ENCODE measurements at regions not wholly inside any gene's neighbourhood (a gene's known extent, or its start where the extent isn't known, plus 50 kb on each side); places are given as distances from the start of the nearest gene placed in this dataset.

- no peak overlapping the region for H3K4me2 ChIP-seq (ENCODE audit: low read length)
- no peaks in the 10 kb centered on the region for H3K9me2 ChIP-seq (ENCODE audit: insufficient read depth, low read length)
- CTCF ChIA-PET (ENCODE audit: unreplicated experiment) = no interaction called here
- intact Hi-C loops (cut with micrococcal nuclease; ENCODE audit: unreplicated experiment) = no loop called here
- POLR2A ChIA-PET = no interaction called here
- BruUV-seq (replicated peaks) = no TSS peak
- H3K4me1 ChIP-seq (ENCODE audit: insufficient read depth, low read length, poor library complexity, severe bottlenecking) = no peaks in the 10 kb centered on the region
- H4K20me1 ChIP-seq (ENCODE audit: insufficient read depth, low read length) = no peaks in the 10 kb centered on the region
- H3K9me3 ChIP-seq (ENCODE audit: low read length) = no peaks in the 10 kb centered on the region
- TF ChIP-seq EZH2phosphoT487 (IDR thresholded peaks at IDR 0.05; ENCODE audit: borderline replicate concordance, low read depth, low read length) = no peak
- TF ChIP-seq, protein P1, sequence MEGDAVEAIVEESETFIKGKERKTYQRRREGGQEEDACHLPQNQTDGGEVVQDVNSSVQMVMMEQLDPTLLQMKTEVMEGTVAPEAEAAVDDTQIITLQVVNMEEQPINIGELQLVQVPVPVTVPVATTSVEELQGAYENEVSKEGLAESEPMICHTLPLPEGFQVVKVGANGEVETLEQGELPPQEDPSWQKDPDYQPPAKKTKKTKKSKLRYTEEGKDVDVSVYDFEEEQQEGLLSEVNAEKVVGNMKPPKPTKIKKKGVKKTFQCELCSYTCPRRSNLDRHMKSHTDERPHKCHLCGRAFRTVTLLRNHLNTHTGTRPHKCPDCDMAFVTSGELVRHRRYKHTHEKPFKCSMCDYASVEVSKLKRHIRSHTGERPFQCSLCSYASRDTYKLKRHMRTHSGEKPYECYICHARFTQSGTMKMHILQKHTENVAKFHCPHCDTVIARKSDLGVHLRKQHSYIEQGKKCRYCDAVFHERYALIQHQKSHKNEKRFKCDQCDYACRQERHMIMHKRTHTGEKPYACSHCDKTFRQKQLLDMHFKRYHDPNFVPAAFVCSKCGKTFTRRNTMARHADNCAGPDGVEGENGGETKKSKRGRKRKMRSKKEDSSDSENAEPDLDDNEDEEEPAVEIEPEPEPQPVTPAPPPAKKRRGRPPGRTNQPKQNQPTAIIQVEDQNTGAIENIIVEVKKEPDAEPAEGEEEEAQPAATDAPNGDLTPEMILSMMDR (conservative IDR thresholded peaks at IDR 0.05; ENCODE audit: low read length) = no peak
- no peak overlapping the region for H3K27ac ChIP-seq (ENCODE audit: low read depth, low read length, poor library complexity, severe bottlenecking)
- H2AFZ ChIP-seq (ENCODE audit: low read length) = no peak overlapping the region
- no peaks in the 10 kb centered on the region for H3K79me2 ChIP-seq (ENCODE audit: insufficient read depth, low read depth, low read length)
- no peak overlapping the region for H3K4me3 ChIP-seq (ENCODE audit: low read depth, low read length, poor library complexity, severe bottlenecking)
- H3K36me3 ChIP-seq (ENCODE audit: insufficient read depth, low read length) = no peaks in the 10 kb centered on the region
- no peak for DNase-seq (ENCODE audit: low spot score)
These were observed 63.9 kb downstream of the RPL27A start for GRCh38 chr11:8746331-8746974.

DNA sequence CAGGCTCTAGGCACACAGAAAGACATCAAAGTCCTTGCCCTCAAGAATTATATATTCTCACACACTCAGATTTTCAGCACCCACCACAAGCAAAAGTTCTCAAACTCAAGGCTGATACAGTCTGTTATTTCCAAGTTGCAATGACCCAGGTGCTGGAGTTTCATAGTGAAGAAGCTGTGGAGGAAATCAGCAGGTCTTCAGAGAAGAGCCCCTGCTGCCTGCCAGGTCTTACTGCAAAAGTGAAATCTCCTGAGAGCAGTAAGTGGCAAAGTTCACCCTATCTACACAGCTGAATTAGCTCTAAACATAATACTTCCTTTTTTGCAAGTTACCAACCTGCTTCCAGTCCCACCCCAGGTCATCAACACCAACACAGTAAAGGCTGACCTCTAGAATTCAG is 64.6 kb downstream of the RPL27A start:
- ChIA-PET POLR2A (no interaction called here), CTCF (ENCODE audit: unreplicated experiment) (no interaction called here)
- no peak overlapping the region for H3K4me3 ChIP-seq (ENCODE audit: low read depth, low read length, poor library complexity, severe bottlenecking)
- no peak overlapping the region for H2AFZ ChIP-seq (ENCODE audit: low read length)
- intact Hi-C loops (cut with micrococcal nuclease; ENCODE audit: unreplicated experiment) = no loop called here
- H3K9me3 ChIP-seq (ENCODE audit: low read length) = no peaks in the 10 kb centered on the region
- no TSS peak for BruUV-seq (replicated peaks)
- H3K79me2 ChIP-seq (ENCODE audit: insufficient read depth, low read depth, low read length) = no peaks in the 10 kb centered on the region
- no peak for DNase-seq (ENCODE audit: low spot score)
- H4K20me1 ChIP-seq (ENCODE audit: insufficient read depth, low read length) = no peaks in the 10 kb centered on the region
- no peaks in the 10 kb centered on the region for H3K4me1 ChIP-seq (ENCODE audit: insufficient read depth, low read length, poor library complexity, severe bottlenecking)
- H3K27ac ChIP-seq (ENCODE audit: low read depth, low read length, poor library complexity, severe bottlenecking) = no peak overlapping the region
- H3K36me3 ChIP-seq (ENCODE audit: insufficient read depth, low read length) = no peaks in the 10 kb centered on the region
- H3K4me2 ChIP-seq (ENCODE audit: low read length) = no peak overlapping the region
- TF ChIP-seq, protein P1 (conservative IDR thresholded peaks at IDR 0.05; ENCODE audit: low read length) = no peak
- H3K9me2 ChIP-seq (ENCODE audit: insufficient read depth, low read length) = no peaks in the 10 kb centered on the region

GRCh38 chr11:8748317-8748716 is 65.7 kb downstream of the RPL27A start:
- no TSS peak for BruUV-seq (replicated peaks)
- POLR2A ChIA-PET = no interaction called here
- intact Hi-C loops (cut with micrococcal nuclease; ENCODE audit: unreplicated experiment) = no loop called here

More at GRCh38 chr11:8748317-8748716, 65.7 kb downstream of the RPL27A start:
- no peaks in the 10 kb centered on the region for H3K9me2 ChIP-seq (ENCODE audit: insufficient read depth, low read length)
- no peaks in the 10 kb centered on the region for H3K79me2 ChIP-seq (ENCODE audit: insufficient read depth, low read depth, low read length)
- H4K20me1 ChIP-seq (ENCODE audit: insufficient read depth, low read length) = no peaks in the 10 kb centered on the region
- no peak overlapping the region for H3K27ac ChIP-seq (ENCODE audit: low read depth, low read length, poor library complexity, severe bottlenecking)
- no peak for DNase-seq (ENCODE audit: low spot score)
- H3K4me2 ChIP-seq (ENCODE audit: low read length) = no peak overlapping the region
- H3K9me3 ChIP-seq (ENCODE audit: low read length) = no peaks in the 10 kb centered on the region
- H3K36me3 ChIP-seq (ENCODE audit: insufficient read depth, low read length) = no peaks in the 10 kb centered on the region
- no peak overlapping the region for H2AFZ ChIP-seq (ENCODE audit: low read length)
- CTCF ChIA-PET (ENCODE audit: unreplicated experiment) = no interaction called here
- H3K4me1 ChIP-seq (ENCODE audit: insufficient read depth, low read length, poor library complexity, severe bottlenecking) = no peaks in the 10 kb centered on the region
- H3K4me3 ChIP-seq (ENCODE audit: low read depth, low read length, poor library complexity, severe bottlenecking) = no peak overlapping the region
- TF ChIP-seq, protein P1 (conservative IDR thresholded peaks at IDR 0.05; ENCODE audit: low read length) = no peak
- no peak for TF ChIP-seq EZH2phosphoT487 (IDR thresholded peaks at IDR 0.05; ENCODE audit: borderline replicate concordance, low read depth, low read length)

All from OCI-LY7 (cell line).